Sciatic nerve (tissue), 2 donors: ENCODE measurements at regions not wholly inside any gene's neighbourhood (a gene's known extent, or its start where the extent isn't known, plus 50 kb on each side); places are given as distances from the start of the nearest gene placed in this dataset.
"Not testable (repeated sequence)": the region's sequence is repeated elsewhere in the genome, so short reads cannot be mapped to it uniquely, and the experiment has no call there.

Source experiments
- ATAC-seq: fragments of 200-7000 bp; cut with Tn5 transposase; one replicate; pipeline ENCODE4 v1.9.1; 2020; ENCODE audit warnings: mild to moderate bottlenecking, moderate library complexity
- DNase-seq: peaks from one replicate; pipeline ENCODE4 v3.0.0-alpha.2; 2020; ENCODE audit warnings: low spot score
- intact Hi-C: fragments of 100-400 bp; cut with DNase I; formaldehyde crosslinking; loops from one replicate; pipeline ENCODE4 v1.14.2; 2022
- donor health status: DM: no; HTN: no; CAD: no.
- donor health status: DM: no; HTN: no; CAD: no.

DNA sequence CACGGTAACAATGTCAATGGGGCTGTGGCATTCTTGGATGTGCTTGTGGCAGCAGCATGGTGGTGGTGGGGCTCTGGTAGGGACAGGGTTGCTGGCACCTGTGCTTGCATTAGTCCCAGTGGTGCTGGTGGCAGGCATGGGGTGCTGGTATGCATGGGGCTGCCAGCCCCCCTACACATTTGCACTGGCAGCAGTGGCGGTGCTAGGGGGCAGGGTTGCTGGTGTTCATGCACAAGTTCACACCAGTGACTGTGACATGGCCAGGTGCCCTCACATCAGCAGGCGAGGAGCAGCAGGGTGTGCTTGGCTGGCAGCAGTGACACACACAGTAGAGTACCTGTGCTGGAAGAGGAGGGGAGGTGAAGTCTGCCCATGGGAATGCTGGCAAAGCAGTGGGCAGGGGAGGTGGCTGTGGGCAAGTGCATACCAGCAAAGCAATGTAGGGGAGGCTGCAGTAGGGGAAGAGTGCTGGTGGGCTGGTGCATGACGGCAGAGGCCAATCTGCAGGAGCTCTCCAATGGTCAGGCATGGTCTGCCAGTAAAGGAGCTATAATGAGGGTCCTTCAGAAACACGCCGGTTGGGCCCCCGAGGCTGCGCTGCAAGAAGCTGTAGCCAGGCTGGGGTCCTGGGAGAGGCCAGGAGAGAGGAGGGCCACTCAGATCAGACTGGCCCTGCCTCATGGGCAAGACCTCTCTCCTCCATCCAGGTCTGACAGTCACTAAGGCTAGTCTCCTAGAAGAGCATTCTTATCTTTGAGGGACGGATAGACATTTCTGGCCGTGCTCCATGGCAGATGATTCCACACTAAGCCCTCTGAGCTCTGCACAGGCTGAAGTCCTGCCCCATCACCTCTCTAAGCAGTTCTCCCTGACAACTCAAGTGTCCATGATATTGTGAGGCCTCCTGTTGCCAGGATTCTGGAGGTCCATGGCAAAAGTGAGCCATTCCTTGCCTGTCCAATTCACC lies 406.4 kb downstream of the SEMA3D start:
- intact Hi-C loops, result no loop called here
- ATAC-seq (peak; percentile 15), DNase-seq (no peak)

DNA sequence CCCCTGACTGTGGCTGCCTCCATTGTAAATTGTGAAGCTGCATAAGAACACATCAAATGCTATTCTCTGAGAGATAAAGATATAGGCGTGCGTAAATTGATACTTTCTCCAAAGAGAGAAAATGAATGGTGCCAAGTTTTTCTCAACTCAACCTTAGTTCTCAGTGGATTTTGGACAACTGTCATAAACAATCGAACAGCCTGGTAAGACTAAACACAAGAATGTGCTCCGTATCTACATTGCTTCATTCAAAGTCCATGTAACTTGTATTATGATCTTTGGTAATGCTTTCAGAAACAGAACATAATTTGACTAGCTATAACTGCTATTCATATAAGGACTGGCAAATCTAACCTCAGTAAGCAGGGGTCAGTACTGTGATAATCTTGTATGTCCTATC lies 429.1 kb downstream of the SEMA3D start:
- DNase-seq, result no peak
- intact Hi-C loops, result no loop called here
- ATAC-seq, result no peak

DNA sequence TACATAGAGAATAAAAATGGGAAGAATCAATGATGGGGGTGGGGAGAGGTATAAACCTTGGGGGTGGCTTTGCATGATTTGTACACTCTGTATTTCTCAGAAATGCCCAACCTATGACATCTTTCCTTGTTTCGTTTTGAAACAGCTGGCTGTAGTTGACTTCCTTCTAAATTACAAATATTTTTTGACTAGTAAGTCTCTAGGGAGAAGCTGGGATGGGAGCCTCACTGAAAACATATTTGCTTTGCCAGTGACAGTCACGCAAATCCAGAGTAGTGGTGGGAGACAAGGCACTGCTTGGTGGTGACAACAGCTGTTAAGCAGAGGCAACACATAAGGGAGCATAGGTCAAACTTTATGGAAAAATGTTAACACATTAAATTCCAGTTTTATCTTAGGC lies 440.5 kb downstream of the SEMA3D start:
- ATAC-seq (peak; percentile 75), DNase-seq (no peak)
- intact Hi-C loops, result no loop called here

DNA sequence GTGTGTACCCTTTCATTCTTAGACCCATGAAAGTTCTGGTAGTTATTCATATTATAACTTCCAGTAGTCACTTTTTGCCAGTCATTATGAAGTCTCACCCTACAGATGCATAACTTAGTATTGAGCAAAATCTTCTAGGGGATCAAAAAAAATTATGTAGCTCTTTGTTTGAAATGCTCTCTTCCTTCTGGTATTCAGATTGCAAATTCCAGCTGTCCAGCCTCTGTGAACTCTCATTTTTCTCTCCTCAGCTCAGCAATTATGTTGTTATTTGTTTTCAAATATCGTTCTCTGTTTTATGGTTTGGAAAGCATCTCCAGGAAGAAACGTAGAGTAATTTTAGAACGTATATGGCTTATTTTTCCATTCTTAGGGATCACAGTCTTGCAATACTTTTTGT lies 442.5 kb downstream of the SEMA3D start:
- ATAC-seq (no peak), DNase-seq (no peak)
- intact Hi-C loops, result no loop called here

DNA sequence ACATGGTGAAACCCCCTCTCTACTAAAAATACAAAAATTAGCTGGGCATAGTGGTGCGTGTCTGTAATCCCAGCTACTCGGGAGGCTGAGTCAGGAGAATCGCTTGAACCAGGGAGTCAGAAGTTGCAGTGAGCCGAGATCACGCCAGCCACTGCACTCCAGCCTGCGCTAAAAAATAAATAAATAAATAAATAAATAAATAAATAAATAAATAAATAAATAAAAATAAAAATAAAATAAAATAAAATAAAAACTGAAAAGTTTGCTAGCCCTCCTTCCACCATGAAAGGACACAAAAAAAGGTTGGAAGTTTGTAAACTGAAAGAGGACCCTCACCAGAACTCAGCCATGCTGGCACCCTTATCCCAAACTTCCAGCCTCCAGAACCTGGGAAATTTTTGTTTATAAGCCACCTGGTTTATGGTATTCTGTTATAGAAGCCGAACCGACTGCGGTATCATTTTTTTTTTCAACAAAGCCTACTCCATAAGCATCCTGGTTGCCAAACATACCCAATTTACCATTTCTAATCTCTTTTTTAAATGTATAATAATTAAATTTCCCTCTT lies 448.2 kb downstream of the SEMA3D start:
- no peak for ATAC-seq
- no peak for DNase-seq
- intact Hi-C loops, result no loop called here

DNA sequence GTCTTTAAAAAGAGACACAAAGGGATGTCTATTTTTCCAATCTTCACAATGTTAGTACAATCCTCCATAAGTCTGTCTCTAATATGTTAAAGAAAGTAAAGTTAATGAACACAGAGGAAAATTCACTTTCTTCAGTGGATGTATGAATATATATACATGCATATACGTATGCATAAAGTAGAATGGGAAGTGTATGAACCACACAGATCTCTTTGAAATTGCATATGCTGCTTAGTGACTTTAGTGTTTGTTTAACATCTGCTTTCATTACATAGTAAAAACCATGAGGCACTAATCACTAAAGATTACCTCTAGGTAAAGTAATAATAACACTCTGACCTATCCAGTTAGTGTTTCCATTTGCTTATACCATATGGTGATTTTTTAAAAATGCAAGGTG lies 451.2 kb downstream of the SEMA3D start:
- no peak for ATAC-seq
- intact Hi-C loops, result no loop called here
- DNase-seq, result no peak

DNA sequence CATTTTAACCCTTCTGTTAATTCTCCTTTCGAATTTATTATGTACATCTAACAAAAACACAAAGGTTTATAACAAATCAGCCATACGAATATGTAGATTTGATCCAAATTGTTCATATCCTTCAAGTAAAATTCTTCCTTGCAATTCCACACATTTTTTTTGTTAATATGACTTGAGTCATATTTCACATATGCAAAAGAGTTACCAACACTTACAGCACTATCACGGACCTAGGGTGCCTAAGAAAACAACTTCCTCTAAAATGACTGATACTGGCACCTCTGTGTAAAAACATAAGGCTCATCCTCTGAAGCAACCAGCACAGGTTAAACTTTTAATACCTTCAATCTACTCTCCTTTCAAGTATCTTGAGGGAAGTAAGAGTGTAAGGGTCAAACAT lies 451.8 kb downstream of the SEMA3D start:
- no peak for ATAC-seq
- intact Hi-C loops, result no loop called here
- no peak for DNase-seq

DNA sequence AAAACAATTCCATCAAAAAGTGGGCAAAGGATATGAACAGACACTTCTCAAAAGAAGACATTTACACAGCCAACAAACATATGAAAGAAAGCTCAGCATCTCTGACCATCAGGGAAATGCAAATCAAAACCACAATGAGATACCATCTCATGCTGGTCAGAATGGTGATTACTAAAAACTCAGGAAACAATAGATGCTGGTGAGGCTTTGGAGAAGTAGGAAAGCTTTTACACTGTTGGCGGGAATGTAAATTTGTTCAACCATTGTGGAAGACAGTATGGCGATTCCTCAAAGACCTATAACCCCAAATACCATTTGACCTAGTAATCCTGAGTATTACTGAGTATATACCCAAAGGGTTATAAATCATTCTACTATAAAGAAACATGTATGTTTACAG lies 452.9 kb downstream of the SEMA3D start:
- ATAC-seq, DNase-seq, intact Hi-C loops: not testable (repeated sequence)

DNA sequence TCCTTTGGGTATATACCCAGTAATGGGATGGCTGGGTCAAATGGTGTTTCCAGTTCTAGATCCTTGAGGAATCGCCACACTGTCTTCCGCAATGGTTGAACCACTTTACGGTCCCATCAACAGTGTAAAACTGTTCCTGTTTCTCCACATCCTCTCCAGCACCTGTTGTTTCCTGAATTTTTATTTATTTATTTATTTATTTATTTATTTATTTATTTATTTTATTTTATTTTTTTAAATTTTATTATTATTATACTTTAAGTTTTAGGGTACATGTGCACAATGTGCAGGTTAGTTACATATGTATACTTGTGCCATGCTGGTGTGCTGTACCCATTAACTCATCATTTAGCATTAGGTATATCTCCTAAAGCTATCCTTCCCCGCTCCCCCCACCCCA lies 456.0 kb downstream of the SEMA3D start:
- intact Hi-C loops, ATAC-seq: not testable (repeated sequence)

DNA sequence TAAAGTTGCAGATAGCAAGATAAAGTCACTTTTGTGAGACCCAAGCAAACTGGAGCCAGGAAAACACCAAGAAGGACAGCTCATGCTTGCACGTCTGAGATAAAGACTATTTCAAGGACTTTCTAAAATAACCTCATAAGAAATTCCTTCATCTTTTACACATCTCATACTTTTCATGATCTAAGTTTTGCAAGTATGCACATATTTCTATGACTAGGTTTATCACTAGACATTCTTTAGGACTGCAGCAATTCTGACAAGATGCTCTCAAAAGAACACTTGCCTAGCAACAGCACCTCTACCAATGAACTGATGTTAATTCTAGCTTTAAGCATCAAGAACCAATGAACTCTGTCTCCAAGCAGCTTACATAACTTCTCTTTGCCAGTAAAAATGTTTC lies 457.6 kb downstream of the SEMA3D start:
- ATAC-seq, result no peak
- intact Hi-C loops, result no loop called here
- no peak for DNase-seq

More for the DNA sequence above, 456.0 kb downstream of the SEMA3D start:
- DNase-seq, result not testable (repeated sequence)

DNA sequence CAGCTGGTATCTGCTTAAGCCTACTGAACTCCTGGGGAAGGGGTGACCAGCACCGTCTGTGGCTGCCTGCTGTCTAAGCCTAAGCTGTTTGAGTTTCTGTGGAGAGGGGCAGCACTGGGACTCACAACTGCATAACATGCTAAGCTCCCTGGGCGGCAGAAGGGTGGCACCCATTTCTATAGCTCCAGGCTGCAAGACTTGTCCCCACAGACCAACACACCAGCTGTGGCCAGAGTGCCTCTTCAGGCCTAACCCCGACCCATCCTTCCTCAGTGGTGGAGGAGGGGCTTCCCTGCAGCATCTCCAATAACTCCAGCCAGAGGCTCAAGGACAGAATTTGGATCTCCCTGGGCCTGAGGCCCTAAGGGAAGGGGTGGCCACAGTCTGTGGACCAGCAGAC lies 464.1 kb downstream of the SEMA3D start:
- DNase-seq, result no peak
- no peak for ATAC-seq

DNA sequence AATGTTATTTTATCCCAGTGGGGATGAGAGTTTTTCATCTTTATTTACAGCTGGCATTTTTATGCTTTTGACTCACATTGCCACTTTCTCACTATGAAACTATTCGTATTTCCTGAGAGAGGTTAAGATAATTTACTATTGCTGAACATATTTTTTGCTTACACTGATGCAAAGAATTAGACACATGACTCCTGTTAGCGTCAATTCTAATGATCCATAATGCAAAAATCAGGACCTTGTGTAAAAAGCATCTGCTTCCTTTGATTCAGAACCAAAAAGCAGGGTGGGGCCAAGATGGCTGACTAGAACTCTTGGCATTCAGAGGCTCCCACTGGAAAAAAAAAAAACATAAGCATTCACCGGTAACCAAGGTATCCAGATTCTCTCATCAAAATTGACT lies 464.8 kb downstream of the SEMA3D start:
- intact Hi-C loops, result no loop called here
- DNase-seq (no peak), ATAC-seq (no peak)

More for the DNA sequence above, 464.1 kb downstream of the SEMA3D start:
- intact Hi-C loops, result no loop called here

DNA sequence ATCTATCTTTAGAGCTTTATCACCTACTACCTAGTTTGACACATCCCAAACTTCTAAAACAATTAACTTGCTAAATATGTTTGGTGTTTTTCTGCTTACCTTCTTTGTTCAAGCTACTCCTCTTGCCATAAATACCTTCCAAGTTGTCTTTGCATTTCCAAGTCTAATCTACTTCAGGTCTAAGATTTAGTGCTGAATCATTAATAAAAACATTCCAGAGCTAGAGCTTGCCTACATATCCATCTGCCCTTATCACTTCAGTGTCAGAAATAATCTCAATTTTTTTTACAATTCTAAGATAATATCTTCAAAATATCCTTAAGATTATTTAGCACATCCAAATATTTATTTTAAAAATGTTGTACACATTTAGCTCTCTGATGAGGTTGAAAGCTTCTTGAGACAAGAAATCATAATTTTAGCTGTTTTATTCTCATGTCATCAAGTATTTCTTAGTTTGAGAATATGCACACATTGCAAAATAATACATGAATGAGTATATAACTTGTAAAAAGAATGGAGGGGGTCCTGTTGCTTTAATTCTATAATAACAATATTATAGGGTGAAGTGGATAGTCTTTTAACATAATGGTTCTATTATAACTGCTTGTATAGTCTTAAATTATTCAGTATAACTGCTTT lies 466.3 kb downstream of the SEMA3D start:
- no peak for ATAC-seq
- DNase-seq, result no peak
- intact Hi-C loops, result no loop called here

DNA sequence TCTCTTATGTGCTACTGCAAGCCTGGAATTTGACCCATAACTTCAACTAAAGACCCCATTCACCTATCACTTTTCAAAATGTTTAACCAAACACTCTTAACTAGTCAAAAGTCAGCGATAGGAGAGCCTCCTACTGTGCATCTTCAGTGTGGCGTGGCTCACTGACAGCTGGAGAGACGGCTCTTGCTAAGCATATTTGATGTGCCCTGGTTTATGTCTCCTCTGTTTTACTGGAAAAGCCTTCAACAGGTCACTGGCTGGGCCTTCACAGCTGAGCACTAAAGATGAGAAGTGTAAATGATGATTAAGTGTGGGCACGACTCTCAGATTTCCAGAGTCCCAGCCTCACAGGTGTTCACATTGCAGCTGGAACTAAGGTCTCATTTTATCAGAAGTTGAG lies 472.1 kb downstream of the SEMA3D start:
- DNase-seq (no peak), ATAC-seq (no peak)
- intact Hi-C loops, result no loop called here

DNA sequence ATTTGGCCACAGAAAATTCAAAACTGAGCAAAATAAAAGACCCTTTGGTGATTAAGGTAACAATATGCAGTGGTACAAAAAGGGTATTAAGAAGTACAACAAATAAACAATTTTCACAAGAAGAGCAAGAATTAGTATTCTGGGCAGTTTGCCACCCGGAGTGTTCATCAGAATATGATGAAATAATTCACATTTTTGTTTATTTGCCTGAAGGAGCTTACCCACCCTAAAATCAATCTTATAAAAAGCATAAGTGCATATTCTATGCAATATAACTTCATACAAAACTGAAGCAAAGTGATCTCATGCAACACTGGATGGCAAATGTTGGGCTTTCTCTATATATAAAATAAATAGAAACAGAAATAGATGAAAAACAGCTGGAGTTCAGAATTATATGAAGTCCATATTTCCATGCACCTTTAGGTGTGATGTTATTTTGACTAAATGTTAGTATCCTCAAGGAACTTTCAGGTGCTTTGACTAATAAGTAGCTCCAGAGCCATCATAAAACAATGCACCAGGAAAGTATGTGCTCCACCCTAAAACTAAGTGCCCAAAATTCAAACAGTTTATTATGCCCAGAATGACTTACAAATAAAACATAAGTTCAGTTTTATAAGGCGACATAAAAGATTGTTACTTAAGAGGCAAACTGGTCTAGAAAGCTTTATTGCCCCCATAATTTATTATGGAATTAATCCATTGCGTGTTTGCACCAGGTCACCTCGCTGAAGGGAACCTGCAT lies 474.3 kb downstream of the SEMA3D start:
- intact Hi-C loops, result no loop called here
- no peak for ATAC-seq
- DNase-seq, result no peak

DNA sequence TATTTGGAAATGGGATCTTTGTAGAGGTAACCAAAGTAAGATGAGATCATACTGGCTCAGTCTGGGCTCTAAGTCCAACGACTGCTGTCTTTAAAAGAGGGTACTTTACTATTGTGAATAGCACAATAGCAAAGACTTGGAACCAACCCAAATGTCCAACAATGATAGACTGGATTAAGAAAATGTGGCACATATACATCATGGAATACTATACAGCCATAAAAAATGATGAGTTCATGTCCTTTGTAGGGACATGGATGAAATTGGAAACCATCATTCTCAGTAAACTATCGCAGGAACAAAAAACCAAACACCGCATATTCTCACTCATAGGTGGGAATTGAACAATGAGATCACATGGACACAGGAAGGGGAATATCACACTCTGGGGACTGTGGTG lies 476.3 kb downstream of the SEMA3D start:
- DNase-seq, intact Hi-C loops, ATAC-seq: not testable (repeated sequence)

DNA sequence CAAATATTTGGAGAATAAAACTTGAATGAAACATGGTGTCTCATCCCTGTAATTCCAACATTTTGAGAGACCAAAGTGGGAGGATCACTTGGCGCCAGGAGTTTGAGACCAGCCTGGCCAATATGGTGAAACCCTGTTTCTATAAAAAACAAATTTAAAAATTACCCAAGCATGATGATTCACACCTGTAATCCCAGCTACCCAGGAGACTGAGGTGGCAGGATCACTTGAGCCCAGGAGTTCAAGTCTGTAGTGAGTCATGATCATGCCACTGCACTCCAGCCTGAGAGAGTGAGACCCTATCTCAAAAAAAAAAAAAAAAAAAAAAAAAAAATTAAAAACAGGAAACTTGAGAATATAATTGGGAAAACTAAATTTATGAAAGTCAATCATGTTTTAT lies 481.1 kb downstream of the SEMA3D start:
- intact Hi-C loops, result no loop called here
- DNase-seq (no peak), ATAC-seq (no peak)

DNA sequence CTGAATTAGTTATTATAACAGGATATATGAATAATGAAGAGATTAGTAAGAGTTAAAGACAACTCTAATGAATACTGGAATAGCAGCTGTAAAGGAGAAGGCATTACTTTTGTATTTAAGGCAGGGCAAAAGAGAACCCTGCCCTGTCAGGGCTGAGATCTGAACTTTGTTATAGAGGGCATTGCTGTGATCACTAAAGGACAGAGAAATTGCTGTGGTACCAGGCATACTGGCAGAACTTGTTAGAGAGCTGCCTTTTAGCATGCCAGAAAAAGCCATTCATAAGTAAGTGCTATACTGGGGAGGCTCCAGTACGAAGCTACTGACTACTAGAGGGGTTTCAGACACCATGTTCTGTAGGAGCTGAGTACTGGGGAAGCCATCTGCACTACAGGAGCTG lies 481.8 kb downstream of the SEMA3D start:
- DNase-seq, result no peak
- intact Hi-C loops, result no loop called here
- ATAC-seq, result no peak

DNA sequence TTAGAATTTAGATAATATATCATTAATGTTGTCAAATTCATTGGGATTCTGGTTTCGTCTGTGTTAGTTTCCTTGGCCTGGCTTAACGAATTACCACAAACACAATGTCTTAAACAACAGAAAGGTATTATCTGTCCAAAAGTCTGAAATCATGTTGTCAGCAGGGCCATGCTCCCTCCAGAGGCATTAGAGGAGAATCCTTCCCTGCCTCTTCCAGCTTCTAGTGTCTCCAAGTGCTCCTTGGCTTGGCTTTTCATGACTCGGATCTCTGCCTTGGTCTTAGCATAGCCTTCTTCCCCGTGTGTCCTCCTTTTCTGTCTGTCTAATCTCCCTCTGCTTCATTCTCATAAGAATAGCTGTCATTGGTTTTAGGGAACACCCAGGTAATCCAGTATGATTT lies 482.5 kb downstream of the SEMA3D start:
- no peak for DNase-seq
- intact Hi-C loops, result no loop called here
- ATAC-seq, result no peak
